HepG2 (cell line): ENCODE measurements at regions not wholly inside any gene's neighbourhood (a gene's known extent, or its start where the extent isn't known, plus 50 kb on each side); places are given as distances from the start of the nearest gene placed in this dataset.
A peak's percentile ranks its signal among the peaks of the same experiment; 100 is the strongest.

Experiments
- ATAC-seq: fragments of 200-7000 bp; cut with Tn5 transposase; 3 replicates; pipeline ENCODE4 v1.9.1; 2020; ENCODE audit warnings: mild to moderate bottlenecking, moderate library complexity
- BruUV-seq: library from RNA; stranded (reverse); fragments of 400-500 nt; replicated peaks from 2 replicates; lab custom pipeline; 2021; lab: Mats Ljungman, UMichigan
- CTCF ChIA-PET: fragments of 300-600 bp; formaldehyde crosslinking; extraction: SDS; loops from one replicate; lab custom pipeline; 2021; ENCODE audit warnings: low total read pairs, inconsistent platforms, low intra/inter-chr PET ratio; lab: Yijun Ruan, JAX
- POLR2A ChIA-PET: fragments of 350-600 bp; sonication (Branson Sonifier 250); formaldehyde crosslinking; loops from one replicate; lab custom pipeline; 2020; ENCODE audit warnings: antibody characterized with exemption, inconsistent platforms; lab: Yijun Ruan, JAX
- DNase-seq: peaks from one replicate; pipeline ENCODE4 v3.0.0-alpha.2; 2015; ENCODE audit warnings: low spot score
- FAIRE-seq: peaks from 3 replicates; lab custom pipeline; 2011; peaks lifted over from hg19 to GRCh38; lab: Jason Lieb, UNC
- H2AFZ ChIP-seq: one replicate; pipeline ENCODE4 v1.6.1; 2011; ENCODE audit warnings: low read length, inconsistent platforms
- H3K27ac ChIP-seq: fragments of 300-600 bp; 3 replicates; pipeline ENCODE4 v1.8.0; 2011; ENCODE audit warnings: mixed run types, mild to moderate bottlenecking, mixed read lengths, low read length, inconsistent platforms; ENCODE audit not compliant: insufficient read depth; ENCODE audit errors: extremely low read length
- H3K27me3 ChIP-seq, 2 experiments: fragments of 200-600 bp in 1 of 2; 2 replicates in 1 of 2; 3 replicates in 1 of 2; pipeline versions ENCODE4 v1.6.0 to v1.8.0; 2011; ENCODE audit warnings: low read length in 2 of 2, mild to moderate bottlenecking in 2 of 2, moderate library complexity in 2 of 2, inconsistent platforms in 1 of 2; ENCODE audit not compliant: insufficient read depth in 2 of 2, control insufficient read depth in 1 of 2
- H3K36me3 ChIP-seq, 2 experiments: fragments of 200-600 bp in 1 of 2; replicated peaks in 1 of 2; 2 replicates in 1 of 2; 3 replicates in 1 of 2; pipeline versions ENCODE4 v1.5.1 to v1.8.0; 2011; ENCODE audit warnings: low read length in 2 of 2, inconsistent platforms in 1 of 2; ENCODE audit not compliant: insufficient read depth in 2 of 2, control insufficient read depth in 1 of 2
- H3K4me1 ChIP-seq: 2 replicates; pipeline ENCODE4 v1.5.1; 2012; ENCODE audit warnings: low read length, inconsistent platforms; ENCODE audit not compliant: insufficient read depth
- H3K4me2 ChIP-seq: 2 replicates; pipeline ENCODE4 v1.6.0; 2011; ENCODE audit warnings: low read depth, low read length, inconsistent platforms
- H3K4me3 ChIP-seq, 3 experiments: fragments of 200-600 bp in 1 of 3; sonication (generic), shearing (Covaris generic) in 1 of 3; replicated peaks in 1 of 3; 2 replicates each; pipeline ENCODE4 v1.5.1; 2011 to 2016; ENCODE audit warnings: low read length in 3 of 3, inconsistent platforms in 2 of 3, low read depth in 2 of 3, mild to moderate bottlenecking in 2 of 3, control low read depth in 1 of 3, mixed read lengths in 1 of 3; ENCODE audit not compliant: insufficient read depth in 1 of 3
- H3K79me2 ChIP-seq: one replicate; pipeline ENCODE4 v1.6.1; 2011; ENCODE audit warnings: low read length, inconsistent platforms; ENCODE audit not compliant: insufficient read depth
- H3K9ac ChIP-seq: 2 replicates; pipeline ENCODE4 v1.6.0; 2011; ENCODE audit warnings: mild to moderate bottlenecking, low read depth, low read length, inconsistent platforms; ENCODE audit not compliant: insufficient read depth
- H3K9me3 ChIP-seq: 2 replicates; pipeline ENCODE4 v1.5.1; 2012; ENCODE audit warnings: mild to moderate bottlenecking, low read length
- H4K20me1 ChIP-seq: 2 replicates; pipeline ENCODE4 v1.6.0; 2011; ENCODE audit warnings: inconsistent platforms, mild to moderate bottlenecking, low read length, moderate library complexity; ENCODE audit not compliant: insufficient read depth
- CEBPG ChIP-seq: IDR thresholded peaks from 2 replicates; pipeline ENCODE4 v1.6.1; 2016
- HDAC2 ChIP-seq: sonication (generic); formaldehyde crosslinking; IDR thresholded peaks from 2 replicates; pipeline ENCODE4 v1.4.0; 2020; ENCODE audit warnings: missing genetic modification reagents
- IRX3 ChIP-seq: sonication (generic); formaldehyde crosslinking; IDR thresholded peaks from 2 replicates; pipeline ENCODE4 v1.8.1; 2023; ENCODE audit warnings: mild to moderate bottlenecking, low read depth, missing genetic modification reagents, borderline replicate concordance
- PBX2 ChIP-seq: IDR thresholded peaks from 2 replicates; pipeline ENCODE4 v1.6.1; 2016; ENCODE audit warnings: control low read depth
- PCBP1 ChIP-seq: fragments of 200-400 bp; formaldehyde crosslinking; IDR thresholded peaks from 2 replicates; pipeline ENCODE4 v1.6.1; 2017; ENCODE audit warnings: mild to moderate bottlenecking, low read depth, low read length, borderline replicate concordance
- POLR2G ChIP-seq: fragments of 200-400 bp; formaldehyde crosslinking; IDR thresholded peaks from 2 replicates; pipeline ENCODE4 v1.6.1; 2018; ENCODE audit warnings: mild to moderate bottlenecking, low read depth, low read length, moderate library complexity
- ZBTB14 ChIP-seq: sonication (generic); formaldehyde crosslinking; IDR thresholded peaks from 2 replicates; pipeline ENCODE4 v1.4.0; 2020; ENCODE audit warnings: missing genetic modification reagents
- ZBTB2 ChIP-seq: sonication (generic); formaldehyde crosslinking; IDR thresholded peaks from 2 replicates; pipeline ENCODE4 v1.8.0; 2022; ENCODE audit warnings: low read depth, missing genetic modification reagents
- ZNF17 ChIP-seq: sonication (generic); formaldehyde crosslinking; IDR thresholded peaks from 2 replicates; pipeline ENCODE4 v1.5.0; 2020; ENCODE audit warnings: mild to moderate bottlenecking, missing genetic modification reagents
- ZNF280D ChIP-seq: sonication (generic); formaldehyde crosslinking; IDR thresholded peaks from 2 replicates; pipeline ENCODE4 v1.5.1; 2020; ENCODE audit warnings: mild to moderate bottlenecking, missing genetic modification reagents
- ZNF281 ChIP-seq: sonication (generic); formaldehyde crosslinking; IDR thresholded peaks from 2 replicates; pipeline ENCODE4 v1.4.0; 2020; ENCODE audit warnings: missing genetic modification reagents, borderline replicate concordance
- ZNF530 ChIP-seq: sonication (generic); formaldehyde crosslinking; IDR thresholded peaks from 2 replicates; pipeline ENCODE4 v1.5.0; 2020; ENCODE audit warnings: low read depth, mild to moderate bottlenecking, missing genetic modification reagents
- ZUFSP ChIP-seq: sonication (generic); formaldehyde crosslinking; IDR thresholded peaks from 2 replicates; pipeline ENCODE4 v1.9.0; 2021; ENCODE audit warnings: missing genetic modification reagents, mild to moderate bottlenecking, borderline replicate concordance
- WGBS: methylation state at CpG from one replicate; pipeline ENCODE4 v1.1.6; 2017; ENCODE audit warnings: low lambda C conversion rate; 5-methylcytosine and 5-hydroxymethylcytosine counted together
- in situ Hi-C: cut with HindIII; loops from 2 replicates; pipeline ENCODE4 v1.10.0; 2017; ENCODE audit warnings: low pct_unique_long_range_greater_than_20kb; ENCODE audit not compliant: extremely low pct_ligation_motif_present
- intact Hi-C: fragments of 100-400 bp; cut with micrococcal nuclease; formaldehyde crosslinking; loops from one replicate; pipeline ENCODE4 v1.10.0; 2022; ENCODE audit not compliant: unreplicated experiment

- peak; percentile 53 for FAIRE-seq
- Histone ChIP-seq H3K36me3 (no peaks in the 10 kb centered on the region), H3K9ac (no peak overlapping the region), H3K4me3 (no peak overlapping the region), H3K79me2 (no peaks in the 10 kb centered on the region), H3K27me3 (no peaks in the 10 kb centered on the region), H2AFZ (no peak overlapping the region), H4K20me1 (no peaks in the 10 kb centered on the region), H3K27ac (no peak overlapping the region), H3K9me3 (no peaks in the 10 kb centered on the region), H3K4me1 (peaks cover 27% of the 10 kb centered on the region), H3K4me2 (no peak overlapping the region)
- CTCF ChIA-PET: interaction anchor here (0.6 to 1.2 kb wide), 2 partner anchors 105 to 916 kb away, joined by 3 to 6 read pairs; no protein-coding TSS in a partner anchor
- DNase-seq: peak; percentile 59
- intact Hi-C loops: loop anchor here (2.0 to 10.0 kb wide), 4 partner anchors 106 to 915 kb away; no protein-coding TSS in a partner anchor
- in situ Hi-C loops: no loop called here
- no TSS peak for BruUV-seq
- peak; percentile 92 for ATAC-seq
- POLR2A ChIA-PET: no interaction called here
- 6% methylated on average over 2 of the region's 2 CpGs for WGBS
- no peak for TF ChIP-seq ZNF17 (CRISPR knock-in tag)
- no peak for TF ChIP-seq CEBPG (CRISPR knock-in tag)
- no peak for TF ChIP-seq ZBTB2 (CRISPR knock-in tag)
- TF ChIP-seq ZNF281 (CRISPR knock-in tag): peak; percentile 69; the same call in 1 of the 2 replicates
- TF ChIP-seq ZUFSP (CRISPR knock-in tag): no peak
- no peak for TF ChIP-seq PBX2 (CRISPR knock-in tag)
- no peak for TF ChIP-seq PCBP1
- TF ChIP-seq POLR2G: no peak
- no peak for TF ChIP-seq ZNF280D (CRISPR knock-in tag)
- TF ChIP-seq HDAC2: no peak
- no peak for TF ChIP-seq ZBTB14 (CRISPR knock-in tag)
- TF ChIP-seq ZNF530 (CRISPR knock-in tag): no peak
- TF ChIP-seq IRX3 (CRISPR knock-in tag): no peak
Measured at GRCh38 chr14:53432378-53432802, 279.3 kb upstream of the DDHD1 start.
